Embryonic facial prominence (tissue), 1 donor: ENCODE measurements at regions not wholly inside any gene's neighbourhood (a gene's known extent, or its start where the extent isn't known, plus 50 kb on each side); places are given as distances from the start of the nearest gene placed in this dataset.

Experiments
- DNase-seq: peaks from one replicate; pipeline ENCODE4 v3.0.0-alpha.2; 2016; ENCODE audit errors: extremely low spot score

DNA sequence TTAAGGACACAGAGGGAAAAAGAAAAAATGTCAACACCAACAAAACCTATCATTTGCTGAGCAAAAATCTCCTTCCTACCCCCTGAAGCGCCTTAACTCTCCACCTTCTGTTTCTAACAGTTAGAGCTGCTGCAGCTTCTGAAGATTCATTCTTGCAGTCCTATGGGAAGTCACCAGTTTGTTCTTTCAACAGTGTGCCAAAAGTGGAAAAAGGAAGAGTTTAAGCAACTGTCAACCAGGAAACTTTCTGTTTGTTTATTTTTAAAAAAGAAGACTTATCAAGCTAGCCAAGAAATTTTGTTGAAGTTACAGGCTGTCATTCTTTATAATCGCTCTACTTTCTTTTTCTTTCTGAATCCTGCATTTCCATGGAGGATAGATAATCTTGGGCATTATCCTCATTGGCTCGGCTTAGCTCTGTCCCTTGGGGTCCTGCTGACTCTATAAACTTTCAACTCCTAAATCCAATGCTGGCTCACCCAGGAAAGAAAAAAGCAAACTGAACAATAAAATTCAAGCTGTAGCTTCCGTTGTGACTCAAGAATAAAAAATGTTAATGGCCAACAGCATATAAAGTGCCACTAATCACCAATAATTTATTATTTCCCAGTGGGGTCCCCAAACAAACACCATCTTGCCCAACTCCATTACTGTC lies 172.8 kb upstream of the CITED2 start:
- DNase-seq, result no peak

DNA sequence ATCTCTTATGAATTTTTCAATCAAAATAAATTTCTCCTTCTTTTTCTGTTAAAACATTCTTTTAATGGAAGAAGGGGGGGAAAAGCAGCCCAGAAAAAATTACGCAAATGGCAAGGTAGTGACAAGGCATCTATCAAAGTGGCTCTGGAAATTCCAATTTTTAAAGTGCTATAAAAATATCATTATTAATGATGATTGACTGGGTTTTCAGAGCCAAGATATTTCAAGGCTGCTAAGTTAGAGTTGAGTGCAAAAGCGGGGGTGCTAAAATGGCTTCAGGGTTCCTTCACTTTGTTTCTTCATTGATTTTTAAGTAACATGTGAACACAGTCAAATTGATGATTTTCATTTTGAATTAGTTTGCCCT lies 171.6 kb upstream of the CITED2 start:
- DNase-seq, result no peak

DNA sequence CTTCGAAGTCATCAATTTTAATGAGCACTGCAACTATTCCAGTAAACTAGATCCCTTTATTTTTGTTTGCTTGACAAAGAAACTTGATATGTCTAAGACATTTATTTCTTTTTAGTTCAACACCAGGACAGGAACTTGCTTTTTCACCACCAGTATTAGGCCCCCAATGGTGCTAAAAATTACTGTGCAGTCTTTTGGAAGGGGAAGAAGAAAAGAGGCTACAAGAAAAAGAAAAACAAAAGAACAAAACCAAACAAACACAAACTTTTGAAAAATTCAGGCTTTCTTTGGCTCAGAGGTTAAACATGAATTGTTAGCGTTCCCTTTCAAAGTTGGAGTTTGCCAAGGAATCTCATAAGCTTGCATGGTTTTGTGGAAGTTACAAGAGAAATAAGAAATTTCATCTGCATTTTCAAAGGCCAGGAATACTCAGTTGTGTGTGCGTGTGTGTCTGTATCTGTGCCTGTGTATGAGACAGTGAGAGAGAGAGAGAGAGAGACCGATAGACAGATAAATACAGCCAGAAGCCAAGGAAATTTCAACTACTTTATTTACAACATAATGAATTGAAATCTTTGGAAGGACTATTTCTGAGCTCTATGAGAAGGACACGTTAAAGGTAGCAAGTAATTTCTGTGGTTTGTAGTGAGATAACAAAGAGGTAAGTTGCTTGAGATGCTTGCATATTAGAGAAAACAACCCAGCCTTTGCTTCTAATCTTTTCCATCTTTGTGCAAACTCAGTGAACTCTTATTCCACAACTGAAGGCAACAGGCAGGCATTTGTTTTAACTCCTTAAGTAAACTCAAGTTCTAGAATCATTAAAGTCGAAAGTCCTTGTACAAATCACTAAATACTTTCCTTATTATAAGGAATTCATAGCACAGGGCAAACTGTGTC lies 171.0 kb upstream of the CITED2 start:
- no peak for DNase-seq

DNA sequence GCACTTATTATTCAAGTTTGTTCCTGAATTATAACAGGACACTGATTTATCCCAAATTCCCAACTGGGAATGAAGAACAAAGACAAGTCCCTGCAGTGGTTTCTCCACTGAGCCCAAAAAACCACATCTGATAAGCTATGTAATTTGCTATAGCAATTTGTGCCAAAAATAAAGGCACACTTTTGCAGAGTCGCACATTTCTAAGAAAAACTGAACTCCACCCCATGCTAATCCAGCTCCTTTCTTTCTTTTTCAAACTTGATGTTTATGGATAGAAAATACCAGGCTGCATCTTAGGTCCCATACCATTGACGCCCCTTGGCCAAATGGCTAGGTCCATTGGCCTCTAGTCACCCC lies 170.2 kb upstream of the CITED2 start:
- no peak for DNase-seq

DNA sequence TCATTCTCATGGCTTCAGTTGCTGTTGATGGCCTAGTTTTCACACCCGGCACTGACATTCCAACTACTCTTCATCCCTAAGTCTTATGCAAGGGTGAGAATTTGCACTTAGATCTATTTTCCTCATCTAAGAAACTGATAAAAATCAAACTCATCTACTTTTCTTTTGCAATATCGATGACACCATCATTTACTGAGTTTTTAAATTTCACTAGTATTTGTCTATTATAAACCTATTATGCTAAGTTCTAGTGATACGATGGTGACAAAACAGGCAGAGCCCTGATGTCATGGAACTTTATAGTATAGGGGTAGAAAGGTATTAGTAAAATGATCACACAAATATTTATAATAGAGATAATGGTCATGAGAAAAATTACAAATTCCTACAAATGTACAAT lies 167.9 kb upstream of the CITED2 start:
- DNase-seq, result no peak

DNA sequence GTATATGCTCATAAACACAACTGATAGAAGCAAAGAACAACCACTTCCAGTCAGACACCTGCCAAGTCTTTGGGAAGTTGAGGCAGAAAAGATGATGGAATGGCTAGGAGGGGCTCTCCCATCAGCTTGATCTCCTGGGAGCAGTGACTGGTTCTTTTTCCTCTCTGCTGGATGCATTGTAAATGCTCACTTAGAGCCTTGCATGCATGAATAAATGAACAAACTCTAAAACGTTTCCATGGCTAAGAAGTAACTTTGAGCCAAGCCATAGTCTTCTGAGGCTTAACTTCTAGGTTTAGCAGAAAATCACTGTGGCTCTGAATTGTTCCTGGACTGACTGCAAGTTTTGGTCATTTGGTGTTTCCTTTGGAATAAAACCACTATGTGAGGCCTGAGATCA lies 166.4 kb upstream of the CITED2 start:
- no peak for DNase-seq

DNA sequence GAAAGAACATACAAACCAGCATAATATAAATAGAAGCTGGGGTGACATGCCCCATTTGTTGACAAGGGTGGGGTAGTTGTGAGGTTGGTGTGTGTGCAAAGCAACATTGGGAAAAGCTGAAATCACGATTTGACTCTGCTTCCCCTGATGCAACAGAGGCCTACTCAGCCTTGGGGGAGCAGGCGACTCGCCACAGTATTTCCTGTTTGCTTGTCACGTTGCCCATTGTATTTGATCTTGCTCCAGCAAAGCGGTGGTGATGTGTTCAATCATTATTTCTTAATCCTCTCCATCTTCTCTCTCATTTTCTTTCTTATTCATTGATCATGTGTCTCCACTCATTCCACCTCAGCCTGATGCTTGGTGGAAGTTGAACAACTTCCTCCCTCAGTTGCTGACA lies 165.8 kb upstream of the CITED2 start:
- DNase-seq, result no peak

DNA sequence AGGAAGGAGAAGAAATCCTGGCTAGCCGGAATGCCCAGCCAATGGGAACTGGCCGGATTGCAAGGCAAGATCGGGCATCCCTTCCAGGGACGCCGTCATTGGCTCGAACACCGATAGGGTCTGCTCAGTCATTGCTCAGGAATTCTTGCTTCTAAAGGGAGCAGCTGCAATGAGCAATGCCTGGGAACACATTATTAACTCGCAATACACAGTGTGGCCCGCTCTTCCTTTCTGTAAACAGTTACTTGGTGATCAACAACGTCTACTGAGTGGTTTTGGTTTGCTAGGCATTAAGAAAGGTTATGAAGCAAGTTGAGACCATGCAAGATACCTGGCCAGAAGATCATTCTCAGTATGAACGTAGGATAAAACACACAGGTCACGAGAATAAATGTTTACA lies 165.4 kb upstream of the CITED2 start:
- no peak for DNase-seq

DNA sequence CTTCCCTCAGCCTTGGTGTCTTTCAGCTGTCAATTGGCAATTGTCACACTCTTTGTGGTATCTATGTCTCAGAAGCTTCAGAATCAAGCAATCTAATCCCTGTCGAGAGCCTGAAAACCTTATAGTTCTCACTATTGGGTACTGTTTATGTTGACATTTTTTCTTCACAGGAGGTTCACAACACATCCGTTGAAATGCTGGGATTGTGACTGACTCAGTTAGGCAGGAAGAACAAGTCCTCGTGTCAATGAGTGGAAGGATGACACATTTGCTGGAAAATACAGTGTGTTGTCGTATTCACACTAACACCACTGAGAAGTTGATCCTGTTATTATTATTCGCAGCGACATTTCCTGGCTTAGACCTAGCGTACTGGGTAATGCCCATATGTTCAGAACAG lies 163.9 kb upstream of the CITED2 start:
- DNase-seq, result no peak

DNA sequence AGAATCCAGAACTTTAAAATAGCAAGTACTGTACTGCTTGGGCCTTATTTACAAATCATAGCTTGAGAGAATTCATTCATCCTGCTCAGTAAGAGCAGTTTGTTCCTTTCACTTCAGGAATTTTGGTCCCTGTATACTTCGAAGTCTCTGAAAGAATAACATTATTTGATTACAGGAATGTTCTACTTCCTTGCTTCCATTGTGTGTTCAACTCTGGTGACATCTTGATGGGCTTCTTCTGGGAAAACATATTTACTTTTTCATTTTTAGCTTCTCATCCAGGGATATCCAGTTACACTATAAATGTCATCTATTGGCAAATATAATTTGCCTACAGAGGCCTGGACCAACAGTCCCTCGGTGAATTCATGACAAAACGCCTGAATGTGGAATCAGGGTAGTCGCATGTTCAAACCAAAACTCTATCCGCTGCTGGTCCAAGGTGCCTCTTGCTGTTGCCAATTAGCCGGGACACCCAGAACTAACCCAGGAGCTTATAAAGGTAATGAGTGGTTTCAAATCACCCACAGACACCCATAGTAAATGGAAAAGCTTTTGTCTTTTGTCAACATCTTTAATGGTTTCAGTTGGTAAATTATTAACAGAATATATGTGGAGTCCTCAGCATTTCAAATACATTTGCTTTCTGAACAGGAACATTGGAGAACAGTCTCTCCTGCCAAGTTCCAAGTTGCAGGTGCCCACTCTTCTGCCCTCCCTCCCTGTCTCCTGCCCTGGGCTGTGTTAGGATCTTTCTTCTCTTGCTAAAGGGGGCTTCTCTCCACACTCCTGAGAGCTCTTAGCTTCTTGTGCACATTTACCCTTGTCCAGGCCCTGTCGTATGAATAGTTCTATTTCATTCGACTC lies 162.5 kb upstream of the CITED2 start:
- DNase-seq, result no peak

DNA sequence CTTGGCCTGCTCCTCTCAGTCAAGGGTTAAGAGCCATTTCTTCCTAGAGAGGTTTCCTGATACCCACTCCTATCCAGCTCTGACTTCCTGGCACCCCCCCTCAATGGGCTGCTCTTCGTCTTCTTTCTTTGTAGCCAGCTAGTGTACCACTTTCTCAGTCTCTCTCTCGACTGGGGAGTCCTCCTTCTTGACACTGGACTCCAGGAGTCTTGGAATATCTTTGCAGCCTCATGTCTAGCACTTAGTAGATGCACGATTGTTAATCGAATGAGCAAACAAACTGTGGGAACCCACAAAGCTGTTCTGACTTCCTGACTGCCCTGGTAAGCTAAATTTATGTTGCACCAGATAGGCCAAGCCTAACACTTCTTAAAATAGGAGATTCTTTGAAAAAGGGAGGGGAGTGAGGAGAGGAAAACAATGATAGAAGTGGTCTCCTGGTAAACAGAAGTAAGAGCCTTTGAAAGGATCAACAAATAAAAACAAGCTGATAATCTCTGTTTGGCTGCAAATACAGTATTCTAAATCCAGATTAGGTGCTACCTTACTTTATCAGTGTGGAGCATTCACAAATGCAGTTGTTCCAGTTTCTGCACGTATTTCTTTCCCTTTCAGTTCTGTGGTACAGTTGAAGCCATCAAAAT lies 160.1 kb upstream of the CITED2 start:
- no peak for DNase-seq

DNA sequence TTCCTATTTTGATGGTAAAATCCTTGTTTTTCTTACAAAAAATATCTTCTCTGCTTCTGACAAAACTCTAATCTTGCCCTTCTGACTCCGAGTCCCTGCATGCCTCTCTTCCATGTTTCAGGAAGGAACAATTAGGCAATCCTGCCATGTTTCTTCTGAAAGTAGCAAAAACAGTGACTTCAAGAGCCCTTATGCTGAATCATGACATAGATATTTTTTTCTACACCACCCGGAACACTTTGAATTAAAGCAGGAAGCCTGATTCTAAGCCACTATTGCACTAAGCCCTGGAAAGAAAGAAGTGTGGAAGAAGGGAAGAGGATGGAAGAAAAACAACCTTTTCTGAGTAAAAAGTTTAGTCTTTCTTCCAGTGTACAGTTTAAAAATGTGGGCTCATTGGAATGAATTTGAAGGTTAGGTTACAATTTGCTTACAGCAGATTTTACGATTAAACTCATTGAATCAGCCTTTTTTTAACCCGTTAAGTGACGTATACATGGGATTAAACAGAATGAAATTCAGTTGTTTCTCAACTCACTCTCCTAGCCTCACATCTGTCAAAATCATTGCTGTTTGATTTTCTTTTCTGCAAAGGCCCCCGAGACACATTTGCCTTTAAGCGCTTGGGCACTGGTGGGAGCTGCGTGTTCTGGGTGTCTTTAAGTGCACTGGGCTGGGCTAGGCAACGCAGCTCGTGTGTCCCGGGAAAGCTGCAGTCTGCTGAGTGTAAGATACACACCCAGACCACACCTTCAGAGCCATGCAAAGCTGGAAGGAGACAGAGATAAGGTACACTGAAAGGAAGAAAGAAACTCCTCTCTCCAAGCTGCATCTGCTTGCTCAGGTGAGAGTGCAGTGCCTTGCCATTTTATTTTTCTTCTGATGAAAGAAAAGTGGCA lies 159.4 kb upstream of the CITED2 start:
- no peak for DNase-seq

DNA sequence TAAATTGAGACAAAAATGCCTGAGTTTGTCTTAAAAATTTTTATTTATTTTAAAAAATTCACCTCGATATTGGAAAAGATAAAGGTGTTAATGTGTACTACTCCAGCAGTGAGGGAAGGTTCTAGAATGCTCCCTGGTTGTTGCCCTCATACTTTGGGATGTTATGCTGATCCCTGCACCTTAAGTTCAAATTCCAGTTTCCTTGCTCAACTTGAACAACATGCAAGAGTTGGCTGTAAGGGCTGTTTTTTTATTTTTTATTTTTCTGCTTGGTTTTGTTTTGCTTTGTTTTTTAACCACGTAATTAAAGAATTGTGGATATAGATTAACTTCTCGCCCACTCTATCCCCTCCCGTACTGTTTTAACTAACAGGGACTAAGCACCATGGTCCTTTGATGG lies 158.7 kb upstream of the CITED2 start:
- no peak for DNase-seq

DNA sequence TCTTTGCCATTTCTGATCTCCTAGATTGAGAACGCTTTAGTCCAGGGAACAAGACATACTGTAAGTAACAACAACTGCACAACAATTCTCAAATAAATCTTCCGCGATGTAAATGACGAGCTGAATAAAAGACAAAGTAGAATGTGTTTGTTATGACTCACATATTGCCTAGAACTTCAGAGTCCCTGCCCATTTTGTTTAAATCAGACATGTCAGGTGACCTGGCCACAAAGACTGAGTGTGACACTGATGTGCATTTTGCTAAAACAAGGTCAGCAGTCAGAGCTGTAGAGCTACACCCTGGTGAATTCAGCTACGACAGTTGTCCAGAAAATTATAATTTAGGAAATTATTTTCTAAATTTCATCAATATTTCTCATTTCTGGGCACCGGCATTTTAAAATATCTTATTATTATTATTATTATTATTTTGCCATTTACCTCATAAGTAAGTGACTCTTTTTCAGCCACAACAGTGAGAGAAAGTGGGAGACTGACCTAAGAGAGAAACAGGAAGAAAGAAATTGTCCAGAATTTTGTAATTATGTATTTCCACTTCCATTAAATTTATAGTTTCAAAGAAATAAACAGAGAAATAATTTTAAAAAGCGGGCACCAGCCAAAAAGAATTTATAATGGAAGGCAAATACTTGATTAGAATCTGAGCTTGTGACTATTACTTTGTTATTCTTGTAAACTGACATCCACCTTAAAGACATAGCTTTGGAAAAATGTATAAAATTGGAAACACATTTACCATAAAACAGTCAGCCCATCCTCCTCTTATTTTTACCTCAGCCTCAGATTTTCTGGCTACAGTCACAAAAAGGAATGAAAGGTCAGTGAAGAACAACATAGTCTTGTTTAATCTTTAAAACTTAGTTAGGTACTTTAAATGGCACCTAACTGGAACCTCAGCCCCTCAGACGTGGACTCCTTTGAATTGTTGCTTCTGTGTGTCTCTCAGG lies 157.0 kb upstream of the CITED2 start:
- DNase-seq, result peak; percentile 46

DNA sequence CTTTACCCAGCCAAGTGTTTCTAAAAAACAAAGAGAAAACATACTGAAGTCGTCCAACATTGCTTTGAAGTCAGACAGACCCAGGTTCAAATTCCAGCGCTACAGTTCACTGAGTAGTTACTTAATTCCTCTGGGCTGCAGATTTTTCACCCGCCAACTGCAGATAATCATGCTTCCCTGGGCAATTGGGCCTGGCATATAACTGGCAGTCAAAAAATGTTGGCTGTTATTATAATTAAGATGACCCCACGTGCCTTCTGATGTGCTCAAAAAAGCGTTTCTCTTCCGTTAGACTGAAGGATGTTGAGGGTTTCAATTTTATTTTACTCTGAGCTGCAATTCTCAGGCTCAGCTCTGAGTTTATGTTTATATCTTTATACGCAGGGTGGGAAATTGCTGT lies 156.1 kb upstream of the CITED2 start:
- no peak for DNase-seq

DNA sequence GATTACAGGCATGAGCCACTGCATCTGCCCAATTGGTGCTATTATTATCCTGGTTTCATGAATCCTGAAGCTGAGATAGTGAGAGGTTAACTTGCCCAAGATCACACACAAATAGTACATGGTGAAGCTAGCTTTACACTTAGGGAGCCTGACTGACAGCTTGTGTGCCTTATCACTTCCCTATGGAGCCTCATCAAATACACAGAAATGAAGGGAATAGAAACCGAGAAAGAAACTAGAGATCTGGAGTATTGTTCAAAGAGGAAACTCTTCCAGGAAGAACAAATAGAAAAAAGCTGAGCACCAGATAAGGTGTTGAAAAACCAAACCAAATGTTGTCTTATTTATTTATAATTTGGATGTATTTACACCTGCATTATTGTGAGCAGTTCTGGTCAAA lies 155.0 kb upstream of the CITED2 start:
- no peak for DNase-seq

DNA sequence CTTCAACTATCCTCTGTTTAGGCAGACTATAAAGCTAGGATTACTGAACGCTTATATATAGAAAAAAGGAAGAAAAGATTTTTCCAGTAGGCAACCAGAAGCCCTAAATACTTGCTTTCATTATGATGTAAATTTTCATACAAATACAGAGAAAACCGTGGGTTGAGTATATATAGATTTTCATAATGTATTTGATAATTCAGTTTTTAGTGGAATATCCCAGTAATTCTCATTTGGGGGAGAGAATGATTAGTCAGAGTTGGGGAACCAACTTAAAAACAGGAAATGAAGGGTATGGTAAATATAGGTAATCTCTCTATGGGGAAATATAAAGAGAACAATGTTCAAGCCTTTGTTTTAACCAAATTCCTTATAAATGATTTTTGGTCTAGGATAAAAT lies 154.0 kb upstream of the CITED2 start:
- DNase-seq, result no peak

DNA sequence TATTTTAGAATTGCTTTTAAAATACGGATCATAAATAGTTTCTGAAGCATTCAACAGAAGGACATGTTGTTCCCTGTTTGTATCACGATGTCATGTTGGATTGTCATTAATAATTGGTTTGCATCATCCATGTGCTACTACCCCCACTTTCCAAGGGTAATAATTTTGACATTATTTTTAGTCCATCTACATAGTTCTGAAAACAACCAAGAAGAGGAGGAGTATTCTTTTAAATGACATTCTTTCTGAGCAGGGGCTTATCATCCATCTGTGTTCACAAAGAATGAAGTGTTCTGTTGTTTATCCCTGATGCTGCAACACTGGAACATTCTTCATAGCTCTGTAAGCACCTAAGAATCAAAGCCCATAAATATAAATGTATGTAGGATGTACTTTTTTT lies 151.0 kb upstream of the CITED2 start:
- DNase-seq, result no peak

DNA sequence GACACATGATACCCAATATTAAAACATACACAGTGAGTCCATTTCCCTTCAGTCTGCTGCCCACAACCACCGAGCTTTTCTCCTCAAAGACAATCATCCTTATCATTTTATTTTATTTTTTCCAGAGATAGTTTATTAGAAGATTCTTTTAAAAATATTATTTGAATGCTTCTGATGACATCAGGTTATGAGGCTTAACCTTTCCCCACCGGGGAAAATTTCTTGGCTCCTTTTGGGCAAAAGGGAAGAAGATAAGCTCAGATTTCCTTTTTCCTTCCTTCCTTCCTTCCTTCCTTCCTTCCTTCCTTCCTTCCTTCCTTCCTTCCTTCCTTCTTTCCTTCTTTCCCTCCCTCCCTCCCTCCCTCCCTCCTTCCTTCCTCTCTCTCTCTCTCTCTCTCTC lies 149.5 kb upstream of the CITED2 start:
- no peak for DNase-seq
